Body of pancreas (tissue), 4 donors: ENCODE measurements at regions not wholly inside any gene's neighbourhood (a gene's known extent, or its start where the extent isn't known, plus 50 kb on each side); places are given as distances from the start of the nearest gene placed in this dataset.

Source experiments
- POLR2A ChIP-seq, 3 donors: fragments of 450-650 bp; IDR thresholded peaks; one replicate each; pipeline ENCODE4 v1.6.1; 2016; ENCODE audit warnings: antibody characterized with exemption in 3 of 3, mild to moderate bottlenecking in 2 of 3
- TF ChIP-seq, protein P1 (sequence below), 7 experiments: fragments of 450-650 bp in 4 of 7; fragments of 200-600 bp in 3 of 7; sonication (generic) in 3 of 7; IDR thresholded peaks; one replicate each; pipeline ENCODE4 v1.5.1; 2016 to 2019; ENCODE audit warnings: antibody characterized with exemption in 7 of 7

DNA sequence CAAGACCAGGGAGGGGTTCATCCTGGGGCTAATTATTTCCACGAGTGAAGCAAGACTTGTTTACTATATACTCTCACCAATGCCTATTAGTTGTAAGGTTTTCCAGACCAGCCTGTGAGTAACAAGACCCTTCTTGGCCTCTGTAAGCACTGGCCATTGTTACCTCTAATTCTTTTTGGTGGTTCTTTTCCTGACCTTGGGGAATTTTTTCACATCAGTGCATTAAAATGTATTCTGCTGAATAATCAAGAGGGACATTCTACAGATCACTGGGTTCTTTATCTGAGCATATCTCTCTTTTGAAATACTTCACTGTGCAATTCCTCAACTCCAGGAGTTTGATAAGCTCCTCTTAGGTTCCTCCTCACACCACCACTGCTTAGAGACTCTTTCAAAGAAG, 909.9 kb upstream of the ACVR2A start:
- TF ChIP-seq, protein P1, sequence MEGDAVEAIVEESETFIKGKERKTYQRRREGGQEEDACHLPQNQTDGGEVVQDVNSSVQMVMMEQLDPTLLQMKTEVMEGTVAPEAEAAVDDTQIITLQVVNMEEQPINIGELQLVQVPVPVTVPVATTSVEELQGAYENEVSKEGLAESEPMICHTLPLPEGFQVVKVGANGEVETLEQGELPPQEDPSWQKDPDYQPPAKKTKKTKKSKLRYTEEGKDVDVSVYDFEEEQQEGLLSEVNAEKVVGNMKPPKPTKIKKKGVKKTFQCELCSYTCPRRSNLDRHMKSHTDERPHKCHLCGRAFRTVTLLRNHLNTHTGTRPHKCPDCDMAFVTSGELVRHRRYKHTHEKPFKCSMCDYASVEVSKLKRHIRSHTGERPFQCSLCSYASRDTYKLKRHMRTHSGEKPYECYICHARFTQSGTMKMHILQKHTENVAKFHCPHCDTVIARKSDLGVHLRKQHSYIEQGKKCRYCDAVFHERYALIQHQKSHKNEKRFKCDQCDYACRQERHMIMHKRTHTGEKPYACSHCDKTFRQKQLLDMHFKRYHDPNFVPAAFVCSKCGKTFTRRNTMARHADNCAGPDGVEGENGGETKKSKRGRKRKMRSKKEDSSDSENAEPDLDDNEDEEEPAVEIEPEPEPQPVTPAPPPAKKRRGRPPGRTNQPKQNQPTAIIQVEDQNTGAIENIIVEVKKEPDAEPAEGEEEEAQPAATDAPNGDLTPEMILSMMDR (IDR thresholded peaks at IDR 0.05) = no peak
- no peak for TF ChIP-seq POLR2A (IDR thresholded peaks at IDR 0.05)
